ENCODE measurements at regions not wholly inside any gene's neighbourhood (a gene's known extent, or its start where the extent isn't known, plus 50 kb on each side); places are given as distances from the start of the nearest gene placed in this dataset.

DNA sequence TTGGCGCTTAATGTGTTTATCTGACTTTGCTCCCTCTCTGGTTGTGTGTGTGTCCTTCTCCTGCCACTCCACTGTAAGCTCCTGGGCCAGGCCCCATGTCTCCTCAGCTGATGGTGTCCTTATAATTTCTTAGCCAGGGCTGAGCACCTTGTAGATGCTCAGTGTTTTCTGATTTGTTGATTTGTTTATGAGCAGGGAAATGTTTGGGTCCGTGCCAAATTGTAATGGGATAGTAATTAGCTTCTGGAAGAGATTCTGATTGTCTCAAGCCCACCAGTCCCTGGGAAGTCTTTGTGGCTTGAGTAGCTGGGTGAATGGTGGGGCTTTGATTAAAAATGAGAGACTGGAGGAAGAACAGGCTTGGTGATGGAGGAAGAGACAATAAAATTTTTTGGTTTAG lies 270.5 kb downstream of the MYCN start:
- TF ChIP-seq, protein P1, sequence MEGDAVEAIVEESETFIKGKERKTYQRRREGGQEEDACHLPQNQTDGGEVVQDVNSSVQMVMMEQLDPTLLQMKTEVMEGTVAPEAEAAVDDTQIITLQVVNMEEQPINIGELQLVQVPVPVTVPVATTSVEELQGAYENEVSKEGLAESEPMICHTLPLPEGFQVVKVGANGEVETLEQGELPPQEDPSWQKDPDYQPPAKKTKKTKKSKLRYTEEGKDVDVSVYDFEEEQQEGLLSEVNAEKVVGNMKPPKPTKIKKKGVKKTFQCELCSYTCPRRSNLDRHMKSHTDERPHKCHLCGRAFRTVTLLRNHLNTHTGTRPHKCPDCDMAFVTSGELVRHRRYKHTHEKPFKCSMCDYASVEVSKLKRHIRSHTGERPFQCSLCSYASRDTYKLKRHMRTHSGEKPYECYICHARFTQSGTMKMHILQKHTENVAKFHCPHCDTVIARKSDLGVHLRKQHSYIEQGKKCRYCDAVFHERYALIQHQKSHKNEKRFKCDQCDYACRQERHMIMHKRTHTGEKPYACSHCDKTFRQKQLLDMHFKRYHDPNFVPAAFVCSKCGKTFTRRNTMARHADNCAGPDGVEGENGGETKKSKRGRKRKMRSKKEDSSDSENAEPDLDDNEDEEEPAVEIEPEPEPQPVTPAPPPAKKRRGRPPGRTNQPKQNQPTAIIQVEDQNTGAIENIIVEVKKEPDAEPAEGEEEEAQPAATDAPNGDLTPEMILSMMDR (IDR thresholded peaks at IDR 0.05; ENCODE audit: borderline replicate concordance, insufficient read depth, low read depth, low read length) = no peak
- H3K4me3 ChIP-seq (ENCODE audit: low read depth, low read length) = no peak overlapping the region

DNA sequence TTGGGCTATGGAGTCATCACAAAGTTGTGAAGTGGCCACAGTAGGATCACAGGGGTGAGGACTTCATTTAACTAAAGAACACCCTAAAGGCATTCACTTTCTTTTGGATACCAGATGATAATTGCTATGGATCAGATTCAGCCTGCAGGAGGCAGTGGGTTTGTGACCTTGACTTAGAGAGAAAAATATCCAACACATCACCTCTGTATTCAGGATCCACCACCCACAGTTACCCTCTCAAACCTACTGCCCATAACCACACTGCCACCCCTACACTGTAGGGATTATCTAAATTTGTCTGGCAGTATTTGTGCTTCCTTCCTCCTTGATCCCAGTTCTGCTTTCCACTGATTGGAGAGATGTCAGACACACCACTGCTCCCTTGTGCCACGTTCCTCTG lies 269.4 kb downstream of the MYCN start:
- H3K4me3 ChIP-seq (ENCODE audit: low read depth, low read length) = no peak overlapping the region
- TF ChIP-seq, protein P1 (IDR thresholded peaks at IDR 0.05; ENCODE audit: borderline replicate concordance, insufficient read depth, low read depth, low read length) = no peak

DNA sequence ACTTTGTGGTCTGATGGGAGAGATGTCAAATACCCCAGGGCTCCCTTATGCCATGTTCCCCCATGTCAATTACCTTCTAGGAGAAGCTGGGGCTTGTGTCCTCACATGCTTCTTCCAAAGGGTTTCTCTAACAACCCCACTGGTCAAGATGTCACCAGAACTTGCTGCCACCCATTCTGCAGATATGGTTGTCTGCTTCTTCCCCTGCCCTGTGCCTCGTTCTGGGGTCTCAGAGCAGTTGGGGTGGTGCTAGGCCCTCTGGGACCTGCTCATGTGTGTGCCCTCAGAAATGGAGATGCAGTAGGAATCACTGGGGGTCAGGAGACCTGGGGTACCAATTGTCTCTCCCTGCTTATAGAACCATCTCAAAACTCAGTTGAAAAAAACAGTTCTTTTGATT lies 268.6 kb downstream of the MYCN start:
- no peak overlapping the region for H3K4me3 ChIP-seq (ENCODE audit: low read depth, low read length)
- TF ChIP-seq, protein P1 (IDR thresholded peaks at IDR 0.05; ENCODE audit: borderline replicate concordance, insufficient read depth, low read depth, low read length) = no peak

DNA sequence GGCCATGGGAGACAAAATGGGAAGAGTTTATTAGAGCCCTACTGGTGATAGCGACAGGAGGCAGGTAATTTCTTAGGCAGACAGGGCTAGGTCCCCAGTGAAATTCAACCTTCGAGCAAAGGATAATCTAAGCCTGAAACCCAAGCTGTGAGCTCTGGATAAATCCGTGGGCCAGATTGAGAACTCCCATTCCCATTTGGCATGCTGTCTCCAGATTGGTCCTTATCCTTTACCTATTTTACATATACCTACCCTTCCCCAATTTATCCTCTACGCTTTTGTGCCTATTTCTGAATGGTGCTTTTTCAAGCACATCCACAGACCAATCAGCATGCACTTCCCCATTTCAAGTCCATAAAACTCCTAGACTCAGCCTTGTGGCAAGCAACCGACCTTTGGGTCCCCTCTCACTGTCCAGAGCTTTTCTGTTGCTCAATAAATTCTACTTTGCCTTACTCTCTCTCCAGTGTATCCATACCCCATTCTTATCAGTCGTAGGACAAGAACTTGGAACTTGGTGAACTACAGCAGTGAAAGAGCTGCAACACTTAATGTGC lies 268.0 kb downstream of the MYCN start:
- no peak overlapping the region for H3K4me3 ChIP-seq (ENCODE audit: low read depth, low read length)
- TF ChIP-seq, protein P1 (IDR thresholded peaks at IDR 0.05; ENCODE audit: borderline replicate concordance, insufficient read depth, low read depth, low read length) = no peak

DNA sequence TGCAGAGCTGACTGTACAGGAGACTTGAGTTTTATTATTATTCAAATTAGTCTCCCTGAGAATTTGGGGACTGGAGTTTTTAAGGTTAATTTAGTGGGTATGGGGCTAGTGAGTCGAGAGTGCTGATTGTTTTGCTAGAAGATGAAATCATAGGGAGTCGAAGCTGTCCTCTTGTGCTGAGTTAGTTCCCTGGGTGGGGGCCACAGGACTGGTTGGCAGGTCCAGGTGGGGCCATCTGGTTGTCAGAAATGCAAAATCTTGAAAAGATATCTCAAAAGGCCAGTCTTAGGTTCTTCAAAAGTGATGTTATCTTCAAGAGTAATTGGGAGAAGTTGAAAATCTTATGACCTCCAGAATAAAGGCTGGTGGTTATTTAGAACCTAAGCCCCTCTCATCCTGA lies 267.3 kb downstream of the MYCN start:
- no peak overlapping the region for H3K4me3 ChIP-seq (ENCODE audit: low read depth, low read length)
- TF ChIP-seq, protein P1 (IDR thresholded peaks at IDR 0.05; ENCODE audit: borderline replicate concordance, insufficient read depth, low read depth, low read length) = no peak

DNA sequence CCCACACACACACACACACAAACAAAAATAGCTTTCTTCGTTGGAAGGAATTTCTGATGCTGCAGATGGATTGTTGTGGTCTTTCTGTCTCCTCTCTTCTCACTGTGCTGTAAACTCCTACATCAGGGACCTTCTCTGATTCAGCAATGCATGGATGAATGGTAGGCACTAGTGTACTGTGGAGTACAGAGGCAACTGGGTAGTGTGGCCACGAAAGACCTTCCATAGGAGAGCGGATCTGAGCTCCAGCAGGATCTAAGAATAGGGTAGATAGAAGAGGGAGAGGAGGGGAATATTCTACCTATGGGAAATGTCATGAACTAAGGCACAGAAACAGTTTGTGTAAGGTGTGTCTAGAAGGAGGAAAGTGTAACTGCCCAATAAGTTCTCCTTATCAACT lies 266.8 kb downstream of the MYCN start:
- TF ChIP-seq, protein P1 (IDR thresholded peaks at IDR 0.05; ENCODE audit: borderline replicate concordance, insufficient read depth, low read depth, low read length) = no peak
- no peak overlapping the region for H3K4me3 ChIP-seq (ENCODE audit: low read depth, low read length)

DNA sequence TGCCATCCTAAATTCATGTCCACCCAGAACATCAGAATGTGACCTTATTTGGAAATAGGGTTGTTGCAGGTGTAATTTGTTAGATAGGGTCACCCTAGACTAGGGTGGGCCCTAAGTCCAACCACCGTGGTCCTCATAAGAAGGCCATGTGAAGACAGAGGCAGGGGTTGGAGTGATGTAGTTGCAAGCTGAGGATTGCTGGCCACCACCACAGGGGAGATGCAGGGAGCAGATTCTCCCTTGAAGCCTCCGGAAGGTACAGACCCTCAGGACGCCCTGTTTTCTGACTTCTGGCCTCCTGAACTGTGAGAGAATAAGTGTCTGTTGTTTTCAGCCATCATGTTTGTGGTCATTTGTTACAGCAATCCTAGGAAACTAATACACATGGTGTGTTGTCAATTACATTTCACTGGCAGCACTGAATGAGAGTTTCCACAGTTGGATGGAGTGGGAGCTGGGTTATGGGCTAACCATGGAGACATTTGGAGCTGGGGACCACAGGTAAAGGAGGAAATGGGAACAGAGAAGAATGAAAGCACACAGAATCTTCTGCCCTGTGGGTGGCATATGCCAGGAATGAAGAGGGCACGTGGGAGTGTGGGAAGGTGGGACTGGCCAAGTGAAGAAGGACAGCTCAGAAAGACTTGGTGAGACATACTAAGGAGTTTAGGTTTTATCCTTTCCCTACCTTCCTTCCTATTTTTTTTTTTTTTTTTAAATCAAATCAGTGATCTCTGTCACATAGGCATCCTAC lies 266.0 kb downstream of the MYCN start:
- no peak overlapping the region for H3K4me3 ChIP-seq (ENCODE audit: low read depth, low read length)
- TF ChIP-seq, protein P1 (IDR thresholded peaks at IDR 0.05; ENCODE audit: borderline replicate concordance, insufficient read depth, low read depth, low read length) = no peak
